ENCODE measurements at regions not wholly inside any gene's neighbourhood (a gene's known extent, or its start where the extent isn't known, plus 50 kb on each side); places are given as distances from the start of the nearest gene placed in this dataset.

DNA sequence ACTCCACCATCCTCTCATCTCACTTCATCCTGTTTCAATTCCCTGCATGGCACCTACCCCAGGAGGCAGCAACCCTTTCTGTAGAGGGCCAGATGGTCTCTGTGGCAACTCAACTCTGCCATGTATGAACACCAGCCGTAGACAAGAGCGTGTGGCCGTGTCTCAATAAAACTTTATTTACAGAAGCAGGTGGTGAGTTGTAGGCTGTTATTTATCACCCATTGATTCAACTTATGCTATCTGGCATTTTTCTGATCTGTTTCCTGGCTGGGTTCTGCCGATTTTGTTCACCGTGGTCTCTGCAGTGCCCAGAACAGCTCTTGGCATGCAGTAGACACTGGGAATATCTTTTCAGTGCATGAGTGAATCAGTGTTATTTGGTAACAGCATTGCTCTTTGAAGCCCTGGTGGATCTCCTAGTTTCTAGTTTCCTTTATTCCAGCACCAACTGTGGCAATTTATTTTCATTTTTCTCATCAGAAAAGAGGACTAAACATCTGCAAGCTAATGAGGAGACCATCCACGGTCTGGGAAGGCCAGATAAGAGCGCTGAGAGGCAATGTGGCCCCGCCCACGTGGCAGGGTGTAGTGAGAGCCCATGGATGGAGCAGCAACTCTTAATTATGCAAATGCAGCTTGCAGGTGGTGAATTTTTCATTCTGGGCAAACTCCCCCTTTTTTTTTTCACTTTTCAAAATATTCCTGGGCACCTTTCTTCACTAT is 77.9 kb downstream of the CTSL start:
- TF ChIP-seq, protein P1, sequence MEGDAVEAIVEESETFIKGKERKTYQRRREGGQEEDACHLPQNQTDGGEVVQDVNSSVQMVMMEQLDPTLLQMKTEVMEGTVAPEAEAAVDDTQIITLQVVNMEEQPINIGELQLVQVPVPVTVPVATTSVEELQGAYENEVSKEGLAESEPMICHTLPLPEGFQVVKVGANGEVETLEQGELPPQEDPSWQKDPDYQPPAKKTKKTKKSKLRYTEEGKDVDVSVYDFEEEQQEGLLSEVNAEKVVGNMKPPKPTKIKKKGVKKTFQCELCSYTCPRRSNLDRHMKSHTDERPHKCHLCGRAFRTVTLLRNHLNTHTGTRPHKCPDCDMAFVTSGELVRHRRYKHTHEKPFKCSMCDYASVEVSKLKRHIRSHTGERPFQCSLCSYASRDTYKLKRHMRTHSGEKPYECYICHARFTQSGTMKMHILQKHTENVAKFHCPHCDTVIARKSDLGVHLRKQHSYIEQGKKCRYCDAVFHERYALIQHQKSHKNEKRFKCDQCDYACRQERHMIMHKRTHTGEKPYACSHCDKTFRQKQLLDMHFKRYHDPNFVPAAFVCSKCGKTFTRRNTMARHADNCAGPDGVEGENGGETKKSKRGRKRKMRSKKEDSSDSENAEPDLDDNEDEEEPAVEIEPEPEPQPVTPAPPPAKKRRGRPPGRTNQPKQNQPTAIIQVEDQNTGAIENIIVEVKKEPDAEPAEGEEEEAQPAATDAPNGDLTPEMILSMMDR (IDR thresholded peaks at IDR 0.05), result no peak
- no peak for TF ChIP-seq SIN3A (IDR thresholded peaks at IDR 0.05; ENCODE audit: borderline replicate concordance, insufficient read depth, low read depth, low read length)

All from Panc1 (cell line).